ENCODE measurements at regions not wholly inside any gene's neighbourhood (a gene's known extent, or its start where the extent isn't known, plus 50 kb on each side); places are given as distances from the start of the nearest gene placed in this dataset.
A peak's percentile ranks its signal among the peaks of the same experiment; 100 is the strongest.

DNA sequence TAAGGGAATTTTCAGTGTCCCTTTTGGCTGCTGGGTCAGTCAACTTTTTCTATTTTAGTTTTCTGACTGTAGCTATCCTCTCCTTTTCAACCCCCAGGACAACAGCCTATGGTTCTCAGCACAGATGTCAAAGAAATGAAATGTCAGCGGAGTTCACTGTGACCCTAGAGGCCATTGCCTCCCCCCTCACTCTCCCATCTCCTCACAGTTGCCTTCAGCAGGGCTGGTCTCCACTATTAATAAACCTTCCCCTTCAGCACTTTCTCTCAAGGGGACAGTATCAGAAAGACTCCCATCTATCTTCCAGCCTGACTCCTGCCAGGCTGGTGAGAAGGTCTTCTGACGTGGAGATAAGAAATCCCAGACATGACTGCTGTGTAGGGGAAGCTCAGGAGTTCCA is 137.1 kb upstream of the WSCD2 start:
- Histone ChIP-seq H3K9ac (ENCODE audit: insufficient read length, low read depth) (no peak overlapping the region), H3K4me3 (ENCODE audit: insufficient read length, low read depth) (no peak overlapping the region), H3K4me1 (ENCODE audit: insufficient read depth, insufficient read length) (no peaks in the 10 kb centered on the region), H3K27me3 (ENCODE audit: insufficient read depth, insufficient read length) (peaks cover 8% of the 10 kb centered on the region), H3K36me3 (ENCODE audit: insufficient read depth, insufficient read length, low read length) (no peaks in the 10 kb centered on the region), H3K9me3 (ENCODE audit: insufficient read depth, low read length) (no peaks in the 10 kb centered on the region)
- TF ChIP-seq YY1 (IDR thresholded peaks at IDR 0.05; ENCODE audit: insufficient read depth, insufficient read length), result no peak
- TF ChIP-seq ZNF274 (IDR thresholded peaks at IDR 0.05; ENCODE audit: low read depth, low read length), result no peak
- no peak for TF ChIP-seq SUZ12 (IDR thresholded peaks at IDR 0.05; ENCODE audit: extremely low read depth, insufficient read depth, insufficient read length)
- no peak for DNase-seq (ENCODE audit: low read depth, low spot score)

DNA sequence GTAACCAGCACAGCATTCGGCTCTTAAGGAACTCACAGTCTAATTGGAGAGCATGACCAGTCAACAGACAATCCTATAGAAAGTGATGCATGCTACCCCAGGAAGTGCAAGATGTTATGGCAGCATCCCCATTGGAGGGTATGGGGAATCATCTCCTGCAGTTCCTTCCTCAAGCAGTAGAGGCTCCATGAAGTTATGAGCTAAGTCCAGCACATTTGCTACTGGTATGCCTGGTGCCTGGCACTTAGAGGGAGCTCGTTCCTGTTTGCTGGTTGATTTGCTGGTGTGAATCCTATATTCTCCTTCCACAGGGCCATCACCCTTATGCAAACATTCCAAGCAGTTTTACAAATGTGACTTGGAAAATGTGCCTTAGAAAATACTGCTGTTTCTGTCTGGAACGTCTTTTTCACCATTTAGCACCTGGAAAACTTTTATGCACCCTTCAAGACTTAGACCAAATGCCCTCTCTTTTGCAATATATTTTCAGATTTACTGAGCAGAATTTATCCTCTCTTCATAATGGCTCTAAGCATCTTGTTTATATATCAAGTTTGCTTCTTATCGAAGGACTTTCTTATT is 136.1 kb upstream of the WSCD2 start:
- no peaks in the 10 kb centered on the region for H3K4me1 ChIP-seq (ENCODE audit: insufficient read depth, insufficient read length)
- H3K9me3 ChIP-seq (ENCODE audit: insufficient read depth, low read length), result no peaks in the 10 kb centered on the region
- no peak overlapping the region for H3K4me3 ChIP-seq (ENCODE audit: insufficient read length, low read depth)
- no peak overlapping the region for H3K9ac ChIP-seq (ENCODE audit: insufficient read length, low read depth)
- peak; percentile 52 for DNase-seq (ENCODE audit: low read depth, low spot score)
- no peak for TF ChIP-seq YY1 (IDR thresholded peaks at IDR 0.05; ENCODE audit: insufficient read depth, insufficient read length)
- no peak for TF ChIP-seq ZNF274 (IDR thresholded peaks at IDR 0.05; ENCODE audit: low read depth, low read length)
- TF ChIP-seq SUZ12 (IDR thresholded peaks at IDR 0.05; ENCODE audit: extremely low read depth, insufficient read depth, insufficient read length), result no peak
- H3K36me3 ChIP-seq (ENCODE audit: insufficient read depth, insufficient read length, low read length), result no peaks in the 10 kb centered on the region
- peaks cover 8% of the 10 kb centered on the region for H3K27me3 ChIP-seq (ENCODE audit: insufficient read depth, insufficient read length)

DNA sequence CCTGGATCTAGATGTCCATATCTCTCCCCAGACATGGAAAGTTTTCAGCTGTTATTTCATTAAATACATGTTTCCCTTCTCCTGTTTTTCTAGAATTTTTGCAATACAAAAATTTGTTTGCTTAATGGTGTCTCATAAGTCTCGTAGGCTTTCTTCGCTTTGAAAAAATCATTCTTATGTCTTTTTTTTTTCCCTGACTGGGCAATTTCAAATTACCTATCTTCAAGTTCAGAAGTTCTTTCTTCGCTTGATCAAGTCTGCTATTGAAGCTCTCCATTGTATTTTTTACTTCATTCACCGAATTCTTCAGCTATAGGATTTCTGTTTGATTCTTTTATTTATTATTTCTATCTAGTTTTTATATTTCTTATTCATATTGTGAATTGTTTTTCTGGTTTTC is 130.2 kb upstream of the WSCD2 start:
- Histone ChIP-seq H3K4me1 (ENCODE audit: insufficient read depth, insufficient read length) (no peaks in the 10 kb centered on the region), H3K4me3 (ENCODE audit: insufficient read length, low read depth) (no peak overlapping the region), H3K9ac (ENCODE audit: insufficient read length, low read depth) (no peak overlapping the region), H3K9me3 (ENCODE audit: insufficient read depth, low read length) (no peaks in the 10 kb centered on the region), H3K27me3 (ENCODE audit: insufficient read depth, insufficient read length) (no peaks in the 10 kb centered on the region), H3K36me3 (ENCODE audit: insufficient read depth, insufficient read length, low read length) (no peaks in the 10 kb centered on the region)
- no peak for DNase-seq (ENCODE audit: low read depth, low spot score)
- TF ChIP-seq ZNF274 (IDR thresholded peaks at IDR 0.05; ENCODE audit: low read depth, low read length) (no peak), SUZ12 (IDR thresholded peaks at IDR 0.05; ENCODE audit: extremely low read depth, insufficient read depth, insufficient read length) (no peak), YY1 (IDR thresholded peaks at IDR 0.05; ENCODE audit: insufficient read depth, insufficient read length) (no peak)

DNA sequence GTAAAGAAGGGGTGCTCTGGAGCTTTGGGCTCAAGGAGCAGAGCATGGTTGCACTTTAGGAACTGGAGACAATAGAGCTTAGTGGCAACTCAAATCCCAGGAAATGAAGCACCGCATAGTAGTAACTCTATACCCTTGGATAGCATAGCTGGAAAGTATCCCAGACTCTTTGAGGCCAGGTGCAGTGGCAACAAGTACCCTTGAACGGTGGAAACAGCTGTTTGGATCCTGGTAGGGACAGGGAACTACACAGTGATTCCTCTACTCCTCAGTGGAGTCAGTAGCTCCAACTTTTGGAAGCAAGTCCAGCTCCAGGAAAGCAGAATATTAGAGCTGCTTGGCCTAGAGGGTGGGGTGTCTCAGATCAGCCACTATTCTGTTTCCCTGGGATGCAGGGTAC is 129.0 kb upstream of the WSCD2 start:
- H3K4me3 ChIP-seq (ENCODE audit: insufficient read length, low read depth), result no peak overlapping the region
- no peak for DNase-seq (ENCODE audit: low read depth, low spot score)
- no peaks in the 10 kb centered on the region for H3K36me3 ChIP-seq (ENCODE audit: insufficient read depth, insufficient read length, low read length)
- no peak overlapping the region for H3K9ac ChIP-seq (ENCODE audit: insufficient read length, low read depth)
- H3K9me3 ChIP-seq (ENCODE audit: insufficient read depth, low read length), result no peaks in the 10 kb centered on the region
- TF ChIP-seq ZNF274 (IDR thresholded peaks at IDR 0.05; ENCODE audit: low read depth, low read length) (no peak), SUZ12 (IDR thresholded peaks at IDR 0.05; ENCODE audit: extremely low read depth, insufficient read depth, insufficient read length) (no peak), YY1 (IDR thresholded peaks at IDR 0.05; ENCODE audit: insufficient read depth, insufficient read length) (no peak)
- H3K27me3 ChIP-seq (ENCODE audit: insufficient read depth, insufficient read length), result no peaks in the 10 kb centered on the region
- H3K4me1 ChIP-seq (ENCODE audit: insufficient read depth, insufficient read length), result no peaks in the 10 kb centered on the region

DNA sequence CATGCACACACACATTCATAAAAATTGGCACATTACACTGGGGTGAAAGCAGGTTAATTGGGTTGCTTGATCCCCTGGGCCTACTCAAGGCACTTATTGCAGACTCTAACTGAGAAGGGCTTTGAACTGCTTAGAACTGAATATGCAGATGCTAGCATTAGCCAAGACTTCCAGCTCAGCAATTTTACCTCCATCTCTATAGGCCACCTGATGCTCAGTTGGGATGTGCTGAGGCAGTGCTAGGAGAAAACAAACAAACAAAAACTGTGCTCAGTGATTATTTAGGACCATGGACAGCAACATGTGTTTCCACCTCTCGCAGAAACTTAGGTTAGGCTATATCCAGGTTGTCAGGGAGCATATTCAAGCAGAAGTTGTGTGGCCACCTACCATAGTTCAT is 124.8 kb upstream of the WSCD2 start:
- Histone ChIP-seq H3K9me3 (ENCODE audit: insufficient read depth, low read length) (no peaks in the 10 kb centered on the region), H3K4me3 (ENCODE audit: insufficient read length, low read depth) (no peak overlapping the region), H3K9ac (ENCODE audit: insufficient read length, low read depth) (no peak overlapping the region), H3K4me1 (ENCODE audit: insufficient read depth, insufficient read length) (no peaks in the 10 kb centered on the region), H3K27me3 (ENCODE audit: insufficient read depth, insufficient read length) (no peaks in the 10 kb centered on the region), H3K36me3 (ENCODE audit: insufficient read depth, insufficient read length, low read length) (no peaks in the 10 kb centered on the region)
- peak; percentile 15 for DNase-seq (ENCODE audit: low read depth, low spot score)
- TF ChIP-seq SUZ12 (IDR thresholded peaks at IDR 0.05; ENCODE audit: extremely low read depth, insufficient read depth, insufficient read length), result no peak
- no peak for TF ChIP-seq YY1 (IDR thresholded peaks at IDR 0.05; ENCODE audit: insufficient read depth, insufficient read length)
- no peak for TF ChIP-seq ZNF274 (IDR thresholded peaks at IDR 0.05; ENCODE audit: low read depth, low read length)

DNA sequence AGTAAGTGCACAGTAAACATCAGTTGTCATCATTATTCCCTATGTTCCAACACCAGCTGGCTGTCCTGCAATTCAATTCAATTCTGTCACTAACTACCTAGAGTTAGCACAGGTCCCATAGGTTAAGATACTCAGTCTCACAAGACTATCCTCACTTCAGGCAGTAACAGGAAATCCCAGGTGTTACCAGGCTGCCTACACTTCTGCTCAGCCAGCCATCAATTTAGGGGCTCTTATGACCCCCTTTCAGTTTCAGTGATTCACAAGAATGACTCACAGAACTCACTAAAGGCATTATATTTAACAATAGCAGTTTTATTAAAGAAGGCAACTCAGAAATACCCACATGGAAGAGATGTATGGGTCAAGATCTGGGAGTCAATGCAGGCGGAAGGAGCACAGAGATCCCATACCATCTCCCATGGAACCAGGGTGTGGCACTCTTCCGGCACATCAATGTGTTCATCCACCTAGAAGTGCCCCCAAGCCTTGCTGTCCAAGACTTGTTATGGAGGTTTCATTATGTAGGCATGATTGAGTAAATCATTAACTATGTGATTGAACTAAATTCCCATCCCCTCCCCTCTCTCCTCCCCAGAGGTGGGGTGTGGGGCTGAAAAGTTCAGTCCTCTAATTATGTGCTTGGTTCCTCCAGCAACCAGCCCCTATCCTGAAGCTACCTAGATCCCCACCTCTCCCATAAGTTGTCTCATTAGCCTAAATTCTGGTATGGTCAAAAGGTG is 120.8 kb upstream of the WSCD2 start:
- Histone ChIP-seq H3K4me1 (ENCODE audit: insufficient read depth, insufficient read length) (no peaks in the 10 kb centered on the region), H3K4me3 (ENCODE audit: insufficient read length, low read depth) (no peak overlapping the region), H3K27me3 (ENCODE audit: insufficient read depth, insufficient read length) (no peaks in the 10 kb centered on the region), H3K36me3 (ENCODE audit: insufficient read depth, insufficient read length, low read length) (no peaks in the 10 kb centered on the region), H3K9me3 (ENCODE audit: insufficient read depth, low read length) (no peaks in the 10 kb centered on the region), H3K9ac (ENCODE audit: insufficient read length, low read depth) (no peak overlapping the region)
- DNase-seq (ENCODE audit: low read depth, low spot score), result no peak
- no peak for TF ChIP-seq YY1 (IDR thresholded peaks at IDR 0.05; ENCODE audit: insufficient read depth, insufficient read length)
- TF ChIP-seq ZNF274 (IDR thresholded peaks at IDR 0.05; ENCODE audit: low read depth, low read length), result no peak
- no peak for TF ChIP-seq SUZ12 (IDR thresholded peaks at IDR 0.05; ENCODE audit: extremely low read depth, insufficient read depth, insufficient read length)

DNA sequence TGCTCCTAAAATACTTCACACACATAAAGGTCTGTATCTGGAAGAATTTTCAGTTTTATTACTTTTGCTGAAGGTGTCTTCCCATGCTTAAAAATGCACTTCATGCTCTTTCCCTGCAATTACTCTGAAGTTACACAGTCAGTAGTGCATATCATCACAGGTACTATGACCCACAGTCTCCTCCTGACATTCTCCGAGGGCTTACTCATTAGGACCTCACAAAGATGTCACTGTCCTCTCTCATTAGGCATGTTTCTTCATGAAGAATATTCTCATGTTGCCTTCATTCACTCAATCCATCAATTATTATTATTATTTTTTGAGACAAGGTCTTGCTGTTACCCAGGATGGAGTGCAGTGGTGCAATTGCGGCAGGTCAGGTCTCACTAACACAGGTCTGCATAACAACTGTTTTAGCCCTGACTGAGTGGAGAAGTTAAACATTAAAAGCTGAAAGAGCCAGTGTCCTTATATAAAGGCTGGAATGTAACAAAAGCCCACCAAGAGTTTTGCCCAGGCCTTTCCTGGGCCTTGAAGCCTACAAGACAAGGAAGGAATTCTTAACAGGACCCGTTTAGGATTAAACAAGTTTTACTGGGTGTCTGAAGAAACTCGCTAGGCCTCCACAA is 119.5 kb upstream of the WSCD2 start:
- Histone ChIP-seq H3K9ac (ENCODE audit: insufficient read length, low read depth) (no peak overlapping the region), H3K36me3 (ENCODE audit: insufficient read depth, insufficient read length, low read length) (no peaks in the 10 kb centered on the region), H3K4me3 (ENCODE audit: insufficient read length, low read depth) (no peak overlapping the region), H3K4me1 (ENCODE audit: insufficient read depth, insufficient read length) (no peaks in the 10 kb centered on the region), H3K9me3 (ENCODE audit: insufficient read depth, low read length) (no peaks in the 10 kb centered on the region), H3K27me3 (ENCODE audit: insufficient read depth, insufficient read length) (no peaks in the 10 kb centered on the region)
- TF ChIP-seq ZNF274 (IDR thresholded peaks at IDR 0.05; ENCODE audit: low read depth, low read length), result no peak
- TF ChIP-seq SUZ12 (IDR thresholded peaks at IDR 0.05; ENCODE audit: extremely low read depth, insufficient read depth, insufficient read length), result no peak
- no peak for TF ChIP-seq YY1 (IDR thresholded peaks at IDR 0.05; ENCODE audit: insufficient read depth, insufficient read length)
- no peak for DNase-seq (ENCODE audit: low read depth, low spot score)

All from NT2/D1 (cell line).